Naive thymus-derived CD8-positive, alpha-beta T cell (primary cell): ENCODE measurements at regions not wholly inside any gene's neighbourhood (a gene's known extent, or its start where the extent isn't known, plus 50 kb on each side); places are given as distances from the start of the nearest gene placed in this dataset.

Source experiments
- ATAC-seq, 2 donors: fragments of 150-1000 bp; cut with Tn5 transposase in 1 of 2; sonication (Bioruptor Pico), chemical (Tn5 transposase) in 1 of 2; 1 replicate in 1 of 2; 2 replicates in 1 of 2; pipeline ENCODE4 v1.10.0; 2021; ENCODE audit warnings: mild to moderate bottlenecking in 2 of 2, moderate library complexity in 2 of 2
- POLR2A ChIA-PET: fragments of 350-600 bp; sonication (Branson Sonifier 250); formaldehyde crosslinking; loops from one replicate; lab custom pipeline; 2021; ENCODE audit warnings: antibody characterized with exemption; lab: Charles Lee
- DNase-seq, 10 donors: peaks; one replicate each; pipeline versions ENCODE4 v3.0.0 to v3.0.0-alpha.2; 2020 to 2022
- H3K27ac Mint-ChIP-seq, 10 donors: one replicate each; pipeline ENCODE4 v1.8.0; 2020 to 2022; ENCODE audit warnings: mild to moderate bottlenecking in 10 of 10, mixed read lengths in 10 of 10, moderate library complexity in 4 of 10, inconsistent platforms in 1 of 10
- H3K27me3 Mint-ChIP-seq, 5 donors: one replicate each; pipeline ENCODE4 v1.8.0; 2021 to 2022; ENCODE audit warnings: mixed read lengths in 5 of 5
- H3K36me3 Mint-ChIP-seq, 3 donors: one replicate each; pipeline ENCODE4 v1.8.0; 2020 to 2022; ENCODE audit warnings: mixed read lengths in 3 of 3, mild to moderate bottlenecking in 2 of 3, inconsistent platforms in 1 of 3
- H3K4me1 Mint-ChIP-seq, 4 donors: one replicate each; pipeline ENCODE4 v1.8.0; 2021 to 2022; ENCODE audit warnings: mixed read lengths in 4 of 4
- H3K4me3 Mint-ChIP-seq, 10 donors: one replicate each; pipeline ENCODE4 v1.8.0; 2020 to 2022; ENCODE audit warnings: mild to moderate bottlenecking in 10 of 10, mixed read lengths in 10 of 10, moderate library complexity in 6 of 10, inconsistent platforms in 1 of 10
- H3K9me3 Mint-ChIP-seq, 9 donors: one replicate each; pipeline ENCODE4 v1.8.0; 2020 to 2022; ENCODE audit warnings: mixed read lengths in 9 of 9, mild to moderate bottlenecking in 3 of 9, inconsistent platforms in 1 of 9, moderate library complexity in 1 of 9

GRCh38 chr1:91575909-91576519 lies 75.4 kb downstream of the CDC7 start:
- Mint-ChIP-seq H3K36me3 (no peaks in the 10 kb centered on the region), H3K27ac (peak overlapping the region in 3 of 10 donors; percentile 6 to 70 (median 37)), H3K9me3 (peaks cover 0 to 2% (median 0%) of the 10 kb centered on the region in 9 donors), H3K27me3 (peaks cover 0 to 10% (median 0%) of the 10 kb centered on the region in 5 donors), H3K4me1 (peaks cover 10 to 47% (median 17%) of the 10 kb centered on the region in 4 donors), H3K4me3 (no peak overlapping the region)
- POLR2A ChIA-PET: interaction anchor here (1.3 kb wide), 1 partner anchor 11 kb away, joined by 6 read pairs; no protein-coding TSS in a partner anchor
- DNase-seq: no peak
- ATAC-seq: peak in 1 of 2 donors; percentile 35

GRCh38 chr1:91578320-91579109 lies 77.9 kb downstream of the CDC7 start:
- Mint-ChIP-seq H3K27me3 (peaks cover 0 to 10% (median 0%) of the 10 kb centered on the region in 5 donors), H3K36me3 (no peaks in the 10 kb centered on the region), H3K9me3 (no peaks in the 10 kb centered on the region), H3K27ac (no peak overlapping the region), H3K4me1 (peaks cover 8 to 29% (median 17%) of the 10 kb centered on the region in 4 donors), H3K4me3 (no peak overlapping the region)
- ATAC-seq (no peak), DNase-seq (no peak)
- POLR2A ChIA-PET: no interaction called here

- H3K27ac Mint-ChIP-seq: no peak overlapping the region
- no peak overlapping the region for H3K4me3 Mint-ChIP-seq
- H3K27me3 Mint-ChIP-seq: peaks cover 0 to 10% (median 0%) of the 10 kb centered on the region in 5 donors
- H3K9me3 Mint-ChIP-seq: no peaks in the 10 kb centered on the region
- POLR2A ChIA-PET: no interaction called here
- H3K36me3 Mint-ChIP-seq: no peaks in the 10 kb centered on the region
- peaks cover 8 to 35% (median 17%) of the 10 kb centered on the region in 4 donors for H3K4me1 Mint-ChIP-seq
- no peak for ATAC-seq
- no peak for DNase-seq
These were observed 79.1 kb downstream of the CDC7 start for GRCh38 chr1:91579658-91580228.

- Mint-ChIP-seq H3K4me3 (no peak overlapping the region), H3K4me1 (peaks cover 0 to 25% (median 6%) of the 10 kb centered on the region in 4 donors), H3K27me3 (peaks cover 0 to 5% (median 0%) of the 10 kb centered on the region in 5 donors), H3K9me3 (no peaks in the 10 kb centered on the region), H3K27ac (no peak overlapping the region), H3K36me3 (no peaks in the 10 kb centered on the region)
- no peak for DNase-seq
- ATAC-seq: no peak
- POLR2A ChIA-PET: no interaction called here
These were observed 81.8 kb downstream of the CDC7 start for GRCh38 chr1:91582431-91582921.

GRCh38 chr1:91583326-91583755 lies 82.7 kb downstream of the CDC7 start:
- Mint-ChIP-seq H3K4me1 (peaks cover 0 to 25% (median 6%) of the 10 kb centered on the region in 4 donors), H3K36me3 (no peaks in the 10 kb centered on the region), H3K27ac (no peak overlapping the region), H3K4me3 (no peak overlapping the region), H3K27me3 (peaks cover 0 to 2% (median 0%) of the 10 kb centered on the region in 5 donors), H3K9me3 (no peaks in the 10 kb centered on the region)
- ATAC-seq (no peak), DNase-seq (no peak)
- POLR2A ChIA-PET: no interaction called here

GRCh38 chr1:91584309-91584708 lies 83.7 kb downstream of the CDC7 start:
- Mint-ChIP-seq H3K4me3 (no peak overlapping the region), H3K36me3 (no peaks in the 10 kb centered on the region), H3K4me1 (peaks cover 0 to 23% (median 6%) of the 10 kb centered on the region in 4 donors), H3K9me3 (no peaks in the 10 kb centered on the region), H3K27me3 (peaks cover 0 to 2% (median 0%) of the 10 kb centered on the region in 5 donors), H3K27ac (no peak overlapping the region)
- DNase-seq: no peak
- no peak for ATAC-seq
- POLR2A ChIA-PET: no interaction called here

GRCh38 chr1:91584878-91585277 lies 84.2 kb downstream of the CDC7 start:
- DNase-seq (no peak), ATAC-seq (no peak)
- Mint-ChIP-seq H3K4me3 (no peak overlapping the region), H3K9me3 (no peaks in the 10 kb centered on the region), H3K4me1 (peaks cover 0 to 17% (median 6%) of the 10 kb centered on the region in 4 donors), H3K27me3 (peaks cover 0 to 2% (median 0%) of the 10 kb centered on the region in 5 donors), H3K36me3 (no peaks in the 10 kb centered on the region), H3K27ac (peak overlapping the region in 1 of 10 donors; percentile 1)
- POLR2A ChIA-PET: no interaction called here

- POLR2A ChIA-PET: no interaction called here
- H3K27ac Mint-ChIP-seq: peak overlapping the region in 1 of 10 donors; percentile 60
- peaks cover 0 to 13% (median 6%) of the 10 kb centered on the region in 4 donors for H3K4me1 Mint-ChIP-seq
- ATAC-seq (no peak), DNase-seq (no peak)
- H3K9me3 Mint-ChIP-seq: no peaks in the 10 kb centered on the region
- peaks cover 0 to 2% (median 0%) of the 10 kb centered on the region in 5 donors for H3K27me3 Mint-ChIP-seq
- no peaks in the 10 kb centered on the region for H3K36me3 Mint-ChIP-seq
- no peak overlapping the region for H3K4me3 Mint-ChIP-seq
These were observed 84.9 kb downstream of the CDC7 start for GRCh38 chr1:91585502-91585901.

GRCh38 chr1:91585982-91586381 lies 85.3 kb downstream of the CDC7 start:
- DNase-seq (no peak), ATAC-seq (no peak)
- H3K36me3 Mint-ChIP-seq: no peaks in the 10 kb centered on the region
- no peak overlapping the region for H3K4me3 Mint-ChIP-seq
- no peaks in the 10 kb centered on the region for H3K9me3 Mint-ChIP-seq
- peaks cover 0 to 2% (median 0%) of the 10 kb centered on the region in 5 donors for H3K27me3 Mint-ChIP-seq
- peaks cover 0 to 15% (median 9%) of the 10 kb centered on the region in 4 donors for H3K4me1 Mint-ChIP-seq
- POLR2A ChIA-PET: no interaction called here
- H3K27ac Mint-ChIP-seq: no peak overlapping the region

- no peak overlapping the region for H3K4me3 Mint-ChIP-seq
- peaks cover 0 to 4% (median 0%) of the 10 kb centered on the region in 5 donors for H3K27me3 Mint-ChIP-seq
- H3K27ac Mint-ChIP-seq: no peak overlapping the region
- H3K36me3 Mint-ChIP-seq: no peaks in the 10 kb centered on the region
- no peaks in the 10 kb centered on the region for H3K9me3 Mint-ChIP-seq
- ATAC-seq (no peak), DNase-seq (no peak)
- peaks cover 8 to 30% (median 22%) of the 10 kb centered on the region in 4 donors for H3K4me1 Mint-ChIP-seq
- POLR2A ChIA-PET: no interaction called here
These were observed 88.8 kb downstream of the CDC7 start for GRCh38 chr1:91589437-91589836.

- H3K27ac Mint-ChIP-seq: peak overlapping the region in 3 of 10 donors; percentile 41 to 57 (median 45)
- POLR2A ChIA-PET: no interaction called here
These were observed 90.7 kb downstream of the CDC7 start for GRCh38 chr1:91591175-91591974.

More at GRCh38 chr1:91591175-91591974, 90.7 kb downstream of the CDC7 start:
- Mint-ChIP-seq H3K4me1 (peaks cover 8 to 19% (median 18%) of the 10 kb centered on the region in 4 donors), H3K27me3 (peaks cover 0 to 6% (median 0%) of the 10 kb centered on the region in 5 donors), H3K4me3 (peak overlapping the region; percentile 29 to 71 (median 62)), H3K36me3 (no peaks in the 10 kb centered on the region), H3K9me3 (no peaks in the 10 kb centered on the region)
- ATAC-seq (peak in 1 of 2 donors; percentile 43), DNase-seq (no peak)
